H9 (cell line): ENCODE measurements at regions not wholly inside any gene's neighbourhood (a gene's known extent, or its start where the extent isn't known, plus 50 kb on each side); places are given as distances from the start of the nearest gene placed in this dataset.

Experiments used
- DNase-seq: peaks from one replicate; pipeline ENCODE4 v3.0.0-alpha.2; 2017
- H2AFZ ChIP-seq: one replicate; pipeline ENCODE4 v1.6.1; 2013; ENCODE audit warnings: mild to moderate bottlenecking, low read length, control low read depth, moderate library complexity
- H2AK5ac ChIP-seq: 2 replicates; pipeline ENCODE4 v1.6.1; 2013; ENCODE audit warnings: low read length, control low read depth, mixed read lengths; ENCODE audit not compliant: insufficient read length
- H2BK120ac ChIP-seq: one replicate; pipeline ENCODE4 v1.6.1; 2013; ENCODE audit warnings: low read depth, mild to moderate bottlenecking, low read length, control low read depth, inconsistent platforms; ENCODE audit not compliant: poor library complexity, severe bottlenecking
- H2BK12ac ChIP-seq: 2 replicates; pipeline ENCODE4 v1.6.1; 2013; ENCODE audit warnings: low read length, control low read depth, mixed read lengths, low read depth; ENCODE audit not compliant: insufficient read length
- H2BK15ac ChIP-seq: 2 replicates; pipeline ENCODE4 v1.6.1; 2013; ENCODE audit warnings: low read depth, low read length, control low read depth
- H2BK20ac ChIP-seq: one replicate; pipeline ENCODE4 v1.6.1; 2013; ENCODE audit warnings: low read depth, mild to moderate bottlenecking, low read length, control low read depth, inconsistent platforms; ENCODE audit not compliant: poor library complexity, severe bottlenecking
- H2BK5ac ChIP-seq: 2 replicates; pipeline ENCODE4 v1.6.1; 2013; ENCODE audit warnings: low read length, control low read depth, mixed read lengths; ENCODE audit not compliant: insufficient read length
- H3K14ac ChIP-seq: 2 replicates; pipeline ENCODE4 v1.6.1; 2013; ENCODE audit warnings: low read length, control low read depth; ENCODE audit not compliant: insufficient read depth
- H3K18ac ChIP-seq: 2 replicates; pipeline ENCODE4 v1.6.1; 2013; ENCODE audit warnings: low read depth, mild to moderate bottlenecking, mixed read lengths, low read length, control low read depth; ENCODE audit not compliant: insufficient read length
- H3K23ac ChIP-seq: 2 replicates; pipeline ENCODE4 v1.6.1; 2013; ENCODE audit warnings: low read length, control low read depth, mixed read lengths, low read depth; ENCODE audit not compliant: insufficient read length
- H3K23me2 ChIP-seq: 2 replicates; pipeline ENCODE4 v1.6.1; 2013; ENCODE audit warnings: low read depth, mild to moderate bottlenecking, mixed read lengths, low read length, control low read depth; ENCODE audit not compliant: insufficient read length, poor library complexity, severe bottlenecking
- H3K27ac ChIP-seq: 2 replicates; pipeline ENCODE4 v1.5.1; 2013; ENCODE audit warnings: low read length, control low read depth, mixed read lengths, low read depth; ENCODE audit not compliant: insufficient read length
- H3K27me3 ChIP-seq: 2 replicates; pipeline ENCODE4 v1.6.1; 2013; ENCODE audit warnings: low read length, control low read depth, inconsistent platforms; ENCODE audit not compliant: insufficient read depth
- H3K4ac ChIP-seq: 2 replicates; pipeline ENCODE4 v1.6.1; 2013; ENCODE audit warnings: low read depth, mild to moderate bottlenecking, control low read depth, inconsistent platforms, low read length, moderate library complexity
- H3K4me1 ChIP-seq: 2 replicates; pipeline ENCODE4 v1.6.1; 2013; ENCODE audit warnings: low read length, control low read depth, inconsistent platforms; ENCODE audit not compliant: insufficient read depth
- H3K4me2 ChIP-seq: 2 replicates; pipeline ENCODE4 v1.6.1; 2013; ENCODE audit warnings: low read length, control low read depth, mixed read lengths; ENCODE audit not compliant: insufficient read length, insufficient read depth
- H3K56ac ChIP-seq: 2 replicates; pipeline ENCODE4 v1.6.1; 2013; ENCODE audit warnings: low read depth, mild to moderate bottlenecking, mixed read lengths, low read length, control low read depth; ENCODE audit not compliant: insufficient read length
- H3K79me1 ChIP-seq: 2 replicates; pipeline ENCODE4 v1.6.1; 2013; ENCODE audit warnings: low read depth, mild to moderate bottlenecking, moderate library complexity, low read length, control low read depth, inconsistent platforms; ENCODE audit not compliant: insufficient read depth, poor library complexity, severe bottlenecking
- H3K79me2 ChIP-seq: 2 replicates; pipeline ENCODE4 v1.6.1; 2013; ENCODE audit warnings: low read length, control low read depth, inconsistent platforms; ENCODE audit not compliant: insufficient read depth
- H3K9ac ChIP-seq: 2 replicates; pipeline ENCODE4 v1.6.1; 2013; ENCODE audit warnings: low read length, control low read depth, mixed read lengths; ENCODE audit not compliant: insufficient read length; ENCODE audit errors: extremely low read depth
- H3K9me3 ChIP-seq: one replicate; pipeline ENCODE4 v1.6.1; 2013; ENCODE audit warnings: low read depth, low read length, inconsistent platforms; ENCODE audit not compliant: control insufficient read depth
- H3T11ph ChIP-seq: one replicate; pipeline ENCODE4 v1.6.1; 2013; ENCODE audit warnings: mild to moderate bottlenecking, low read length, control low read depth, inconsistent platforms
- H4K20me1 ChIP-seq: one replicate; pipeline ENCODE4 v1.6.1; 2013; ENCODE audit not compliant: control insufficient read depth, insufficient read length, insufficient read depth
- H4K5ac ChIP-seq: 2 replicates; pipeline ENCODE4 v1.6.1; 2013; ENCODE audit warnings: low read depth, mild to moderate bottlenecking, mixed read lengths, low read length, control low read depth; ENCODE audit not compliant: insufficient read length
- H4K8ac ChIP-seq: replicated peaks from 2 replicates; pipeline ENCODE4 v1.6.1; 2013; ENCODE audit warnings: low read length, control low read depth, mixed read lengths, low read depth; ENCODE audit not compliant: insufficient read length
- H4K91ac ChIP-seq: 2 replicates; pipeline ENCODE4 v1.6.1; 2013; ENCODE audit warnings: low read depth, mild to moderate bottlenecking, moderate library complexity, mixed read lengths, low read length, control low read depth; ENCODE audit not compliant: insufficient read length
- H3K27ac Mint-ChIP-seq, 3 experiments: 2 replicates in 2 of 3; 3 replicates in 1 of 3; pipeline ENCODE4 v1.8.0; 2020 to 2021; ENCODE audit warnings: mixed read lengths in 3 of 3, mild to moderate bottlenecking in 1 of 3, moderate library complexity in 1 of 3
- H3K27me3 Mint-ChIP-seq: 2 replicates; pipeline ENCODE4 v1.8.0; 2021; ENCODE audit warnings: low read depth, mild to moderate bottlenecking, moderate library complexity, mixed read lengths
- H3K36me3 Mint-ChIP-seq, 3 experiments: 2 replicates in 2 of 3; 3 replicates in 1 of 3; pipeline ENCODE4 v1.8.0; 2020 to 2021; ENCODE audit warnings: low read depth in 3 of 3, mixed read lengths in 3 of 3; ENCODE audit not compliant: insufficient read depth in 1 of 3
- H3K4me1 Mint-ChIP-seq, 2 experiments: 2 replicates each; pipeline ENCODE4 v1.8.0; 2020; ENCODE audit warnings: mixed read lengths in 2 of 2
- H3K4me3 Mint-ChIP-seq, 2 experiments: 2 replicates in 1 of 2; 3 replicates in 1 of 2; pipeline ENCODE4 v1.8.0; 2020 to 2021; ENCODE audit warnings: mild to moderate bottlenecking in 2 of 2, mixed read lengths in 2 of 2, moderate library complexity in 1 of 2
- H3K9me3 Mint-ChIP-seq, 2 experiments: 2 replicates in 1 of 2; 3 replicates in 1 of 2; pipeline ENCODE4 v1.8.0; 2020; ENCODE audit warnings: mild to moderate bottlenecking in 2 of 2, mixed read lengths in 2 of 2, moderate library complexity in 1 of 2
- CTCF ChIP-seq: fragments of 200-600 bp; sonication (generic); conservative IDR thresholded peaks from 3 replicates; pipeline ENCODE4 v1.8.0; 2021; ENCODE audit warnings: antibody characterized with exemption, mild to moderate bottlenecking
- WGBS: extraction: QIAGEN DNeasy Blood & Tissue Kit; methylation state at CpG from one replicate; pipeline ENCODE4 v1.1.7; 2013; ENCODE audit warnings: missing lambda C conversion rate, low lambda C conversion rate, mixed read lengths; ENCODE audit not compliant: insufficient read length; ENCODE audit errors: extremely low coverage; 5-methylcytosine and 5-hydroxymethylcytosine counted together

- no peak overlapping the region for H4K8ac ChIP-seq
- no CpG with 5 or more reads among the region's 4 CpGs for WGBS
- Mint-ChIP-seq H3K36me3 (no peaks in the 10 kb centered on the region), H3K4me1 (peaks cover 5 to 9% of the 10 kb centered on the region in 2 experiments; a peak in 3 of 4 replicates), H3K4me3 (no peak overlapping the region), H3K27ac (no peak overlapping the region; a peak in 1 of 7 replicates), H3K27me3 (no peaks in the 10 kb centered on the region; the same call in 1 of the 2 replicates), H3K9me3 (no peaks in the 10 kb centered on the region)
- H3K56ac ChIP-seq: no peak overlapping the region
- no peak overlapping the region for H2BK12ac ChIP-seq
- H3K23me2 ChIP-seq: no peaks in the 10 kb centered on the region
- no peak overlapping the region for H2BK20ac ChIP-seq
- H4K91ac ChIP-seq: no peak overlapping the region
- no peak for DNase-seq
- H3K9me3 ChIP-seq: no peaks in the 10 kb centered on the region
- H2BK15ac ChIP-seq: no peak overlapping the region
- no peak overlapping the region for H3K4me2 ChIP-seq
- H3T11ph ChIP-seq: no peak overlapping the region
- no peak overlapping the region for H3K4ac ChIP-seq
- no peaks in the 10 kb centered on the region for H4K20me1 ChIP-seq
- no peak overlapping the region for H2AFZ ChIP-seq
- no peak overlapping the region for H3K27ac ChIP-seq
- H3K14ac ChIP-seq: no peak overlapping the region
- H2BK5ac ChIP-seq: no peak overlapping the region
- no peaks in the 10 kb centered on the region for H3K79me1 ChIP-seq
- no peak for TF ChIP-seq CTCF
- H2AK5ac ChIP-seq: no peak overlapping the region
- H2BK120ac ChIP-seq: no peak overlapping the region
- H3K23ac ChIP-seq: no peak overlapping the region
- no peak overlapping the region for H4K5ac ChIP-seq
- no peaks in the 10 kb centered on the region for H3K27me3 ChIP-seq
- no peaks in the 10 kb centered on the region for H3K79me2 ChIP-seq
- H3K18ac ChIP-seq: no peak overlapping the region
- no peak overlapping the region for H3K9ac ChIP-seq
- H3K4me1 ChIP-seq: no peaks in the 10 kb centered on the region
Measured at GRCh38 chr15:75129788-75130187, 71.9 kb upstream of the C15orf39 start.
